ENCODE measurements at regions not wholly inside any gene's neighbourhood (a gene's known extent, or its start where the extent isn't known, plus 50 kb on each side); places are given as distances from the start of the nearest gene placed in this dataset.
"Not testable (repeated sequence)": the region's sequence is repeated elsewhere in the genome, so short reads cannot be mapped to it uniquely, and the experiment has no call there.

- H3K4me1 Mint-ChIP-seq; H3K4me3 Mint-ChIP-seq; DNase-seq; H3K36me3 Mint-ChIP-seq (ENCODE audit: low read depth); H3K27me3 Mint-ChIP-seq; POLR2A ChIA-PET; H3K27ac Mint-ChIP-seq; H3K9me3 Mint-ChIP-seq; CTCF ChIA-PET: not testable (repeated sequence)
These were observed 189.1 kb upstream of the TMEM106B start for GRCh38 chr7:12022011-12022410.

- ChIA-PET POLR2A (no interaction called here), CTCF (no interaction called here)
- Mint-ChIP-seq H3K36me3 (ENCODE audit: low read depth) (no peaks in the 10 kb centered on the region), H3K27ac (no peak overlapping the region), H3K4me1 (no peaks in the 10 kb centered on the region), H3K27me3 (peaks cover 2% of the 10 kb centered on the region), H3K4me3 (no peak overlapping the region), H3K9me3 (no peaks in the 10 kb centered on the region)
- no peak for DNase-seq
These were observed 185.8 kb upstream of the TMEM106B start for GRCh38 chr7:12025246-12025645.

- POLR2A ChIA-PET = no interaction called here
- H3K4me1 Mint-ChIP-seq = no peaks in the 10 kb centered on the region
- no peak overlapping the region for H3K27ac Mint-ChIP-seq
- no peaks in the 10 kb centered on the region for H3K9me3 Mint-ChIP-seq
- peaks cover 2% of the 10 kb centered on the region for H3K27me3 Mint-ChIP-seq
- H3K4me3 Mint-ChIP-seq = no peak overlapping the region
- CTCF ChIA-PET = no interaction called here
- DNase-seq = no peak
- H3K36me3 Mint-ChIP-seq (ENCODE audit: low read depth) = no peaks in the 10 kb centered on the region
These were observed 182.6 kb upstream of the TMEM106B start for GRCh38 chr7:12028508-12028907.

- Mint-ChIP-seq H3K27me3 (no peaks in the 10 kb centered on the region), H3K4me3 (no peak overlapping the region), H3K9me3 (no peaks in the 10 kb centered on the region), H3K36me3 (ENCODE audit: low read depth) (no peaks in the 10 kb centered on the region), H3K4me1 (no peaks in the 10 kb centered on the region), H3K27ac (no peak overlapping the region)
- no peak for DNase-seq
- ChIA-PET POLR2A (no interaction called here), CTCF (no interaction called here)
These were observed 181.0 kb upstream of the TMEM106B start for GRCh38 chr7:12030116-12030515.

- H3K27me3 Mint-ChIP-seq = no peaks in the 10 kb centered on the region
- no peaks in the 10 kb centered on the region for H3K36me3 Mint-ChIP-seq (ENCODE audit: low read depth)
- CTCF ChIA-PET = no interaction called here
- no peaks in the 10 kb centered on the region for H3K9me3 Mint-ChIP-seq
- H3K4me1 Mint-ChIP-seq = no peaks in the 10 kb centered on the region
- POLR2A ChIA-PET = no interaction called here
- no peak overlapping the region for H3K4me3 Mint-ChIP-seq
- DNase-seq = no peak
- H3K27ac Mint-ChIP-seq = no peak overlapping the region
These were observed 179.9 kb upstream of the TMEM106B start for GRCh38 chr7:12031186-12031585.

- H3K27me3 Mint-ChIP-seq = no peaks in the 10 kb centered on the region
- no peaks in the 10 kb centered on the region for H3K36me3 Mint-ChIP-seq (ENCODE audit: low read depth)
- ChIA-PET POLR2A (no interaction called here), CTCF (no interaction called here)
- no peak overlapping the region for H3K27ac Mint-ChIP-seq
- no peaks in the 10 kb centered on the region for H3K4me1 Mint-ChIP-seq
- no peak overlapping the region for H3K4me3 Mint-ChIP-seq
- no peak for DNase-seq
- H3K9me3 Mint-ChIP-seq = no peaks in the 10 kb centered on the region
These were observed 179.5 kb upstream of the TMEM106B start for GRCh38 chr7:12031638-12032037.

- Mint-ChIP-seq H3K9me3 (no peaks in the 10 kb centered on the region), H3K27ac (no peak overlapping the region), H3K4me3 (no peak overlapping the region), H3K36me3 (ENCODE audit: low read depth) (no peaks in the 10 kb centered on the region), H3K27me3 (no peaks in the 10 kb centered on the region), H3K4me1 (no peaks in the 10 kb centered on the region)
- no peak for DNase-seq
- ChIA-PET CTCF (no interaction called here), POLR2A (no interaction called here)
These were observed 178.9 kb upstream of the TMEM106B start for GRCh38 chr7:12032146-12032545.

- DNase-seq; H3K4me1 Mint-ChIP-seq; CTCF ChIA-PET; POLR2A ChIA-PET; H3K4me3 Mint-ChIP-seq; H3K27ac Mint-ChIP-seq; H3K36me3 Mint-ChIP-seq (ENCODE audit: low read depth); H3K27me3 Mint-ChIP-seq; H3K9me3 Mint-ChIP-seq: not testable (repeated sequence)
These were observed 167.6 kb upstream of the TMEM106B start for GRCh38 chr7:12043457-12043856.

- ChIA-PET CTCF (no interaction called here), POLR2A (no interaction called here)
- no peak for DNase-seq
- Mint-ChIP-seq H3K4me3 (no peak overlapping the region), H3K27ac (no peak overlapping the region), H3K4me1 (no peaks in the 10 kb centered on the region), H3K36me3 (ENCODE audit: low read depth) (no peaks in the 10 kb centered on the region), H3K27me3 (peaks cover 4% of the 10 kb centered on the region), H3K9me3 (peaks cover 8% of the 10 kb centered on the region)
These were observed 158.9 kb upstream of the TMEM106B start for GRCh38 chr7:12052211-12052610.

- peaks cover 11% of the 10 kb centered on the region for H3K9me3 Mint-ChIP-seq
- H3K4me1 Mint-ChIP-seq = no peaks in the 10 kb centered on the region
- H3K4me3 Mint-ChIP-seq = no peak overlapping the region
- no peaks in the 10 kb centered on the region for H3K36me3 Mint-ChIP-seq (ENCODE audit: low read depth)
- DNase-seq = no peak
- POLR2A ChIA-PET = no interaction called here
- CTCF ChIA-PET = no interaction called here
- H3K27ac Mint-ChIP-seq = no peak overlapping the region
- peaks cover 4% of the 10 kb centered on the region for H3K27me3 Mint-ChIP-seq
These were observed 157.5 kb upstream of the TMEM106B start for GRCh38 chr7:12053561-12053960.

GRCh38 chr7:12054830-12055229 lies 156.3 kb upstream of the TMEM106B start:
- DNase-seq = no peak
- Mint-ChIP-seq H3K9me3 (peaks cover 11% of the 10 kb centered on the region), H3K4me1 (no peaks in the 10 kb centered on the region), H3K36me3 (ENCODE audit: low read depth) (no peaks in the 10 kb centered on the region), H3K4me3 (no peak overlapping the region), H3K27me3 (peaks cover 6% of the 10 kb centered on the region), H3K27ac (no peak overlapping the region)
- CTCF ChIA-PET = no interaction called here
- POLR2A ChIA-PET = no interaction called here

- peaks cover 5% of the 10 kb centered on the region for H3K27me3 Mint-ChIP-seq
- H3K4me1 Mint-ChIP-seq = no peaks in the 10 kb centered on the region
- H3K4me3 Mint-ChIP-seq = no peak overlapping the region
- POLR2A ChIA-PET = no interaction called here
- CTCF ChIA-PET = no interaction called here
- H3K9me3 Mint-ChIP-seq = peaks cover 11% of the 10 kb centered on the region
- no peak overlapping the region for H3K27ac Mint-ChIP-seq
- DNase-seq = no peak
- H3K36me3 Mint-ChIP-seq (ENCODE audit: low read depth) = no peaks in the 10 kb centered on the region
These were observed 154.7 kb upstream of the TMEM106B start for GRCh38 chr7:12056381-12056780.

- H3K4me3 Mint-ChIP-seq = no peak overlapping the region
- peaks cover 11% of the 10 kb centered on the region for H3K9me3 Mint-ChIP-seq
- H3K27ac Mint-ChIP-seq = no peak overlapping the region
- ChIA-PET CTCF (no interaction called here), POLR2A (no interaction called here)
- peaks cover 3% of the 10 kb centered on the region for H3K27me3 Mint-ChIP-seq
- DNase-seq = no peak
- no peaks in the 10 kb centered on the region for H3K36me3 Mint-ChIP-seq (ENCODE audit: low read depth)
- no peaks in the 10 kb centered on the region for H3K4me1 Mint-ChIP-seq
These were observed 154.1 kb upstream of the TMEM106B start for GRCh38 chr7:12056977-12057376.

GRCh38 chr7:12062062-12062461 lies 149.0 kb upstream of the TMEM106B start:
- ChIA-PET POLR2A (no interaction called here), CTCF (interaction anchor here (0.9 to 1.0 kb wide), 2 partner anchors 196 to 433 kb away, joined by 3 read pairs; no protein-coding TSS in a partner anchor)
- Mint-ChIP-seq H3K27ac (no peak overlapping the region), H3K4me1 (peaks cover 3% of the 10 kb centered on the region), H3K4me3 (no peak overlapping the region), H3K27me3 (peaks cover 3% of the 10 kb centered on the region), H3K36me3 (ENCODE audit: low read depth) (no peaks in the 10 kb centered on the region), H3K9me3 (peaks cover 3% of the 10 kb centered on the region)
- DNase-seq = no peak

GRCh38 chr7:12064586-12065127 lies 146.4 kb upstream of the TMEM106B start:
- H3K27ac Mint-ChIP-seq = no peak overlapping the region
- peaks cover 3% of the 10 kb centered on the region for H3K4me1 Mint-ChIP-seq
- DNase-seq = no peak
- no peak overlapping the region for H3K4me3 Mint-ChIP-seq
- H3K36me3 Mint-ChIP-seq (ENCODE audit: low read depth) = no peaks in the 10 kb centered on the region
- ChIA-PET CTCF (interaction anchor here (0.7 to 1.2 kb wide), 4 partner anchors 9 to 279 kb away, joined by 3 to 4 read pairs (median 3); partner anchors contain the start of gene TMEM106B), POLR2A (no interaction called here)
- H3K27me3 Mint-ChIP-seq = peaks cover 3% of the 10 kb centered on the region
- no peaks in the 10 kb centered on the region for H3K9me3 Mint-ChIP-seq

Data from activated CD4-positive, alpha-beta memory T cell treated with anti-CD3 and anti-CD28 coated beads, Interleukin-2, amount 10 ng/mL, durations not matched to agents 7 days and 5 days (primary cell).